ENCODE measurements at regions not wholly inside any gene's neighbourhood (a gene's known extent, or its start where the extent isn't known, plus 50 kb on each side); places are given as distances from the start of the nearest gene placed in this dataset.
"Not testable (repeated sequence)": the region's sequence is repeated elsewhere in the genome, so short reads cannot be mapped to it uniquely, and the experiment has no call there.

DNA sequence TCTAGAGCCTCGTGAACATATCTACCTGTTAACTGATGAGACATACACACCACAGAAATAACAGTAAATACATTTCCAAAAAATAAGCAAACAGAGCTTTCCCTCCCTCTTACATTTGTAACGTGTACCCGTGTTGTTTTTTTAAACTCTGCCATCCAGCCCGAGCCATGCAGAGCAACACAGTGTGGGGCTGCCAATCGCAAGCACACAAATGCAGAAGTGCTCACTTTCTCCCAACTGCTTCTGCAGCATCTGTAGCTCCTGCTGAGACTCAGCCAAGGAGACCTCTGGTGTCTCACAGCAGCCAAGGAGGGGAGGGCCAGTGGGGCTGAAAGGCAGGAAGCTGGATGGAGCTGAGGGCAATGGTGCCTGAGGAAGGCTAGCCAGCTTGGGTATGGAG, 94.4 kb downstream of the NBPF8 start:
- H3K4me2 ChIP-seq (ENCODE audit: low read depth, low read length, poor library complexity, severe bottlenecking); H3K9me2 ChIP-seq (replicated peaks; ENCODE audit: insufficient read depth, low read length); H3K9me3 ChIP-seq (ENCODE audit: insufficient read depth, low read length); H2AFZ ChIP-seq (ENCODE audit: low read depth, low read length, severe bottlenecking); H3K36me3 ChIP-seq (ENCODE audit: low read length); H3K9ac ChIP-seq (ENCODE audit: low read length); H3K79me2 ChIP-seq (ENCODE audit: insufficient read depth, low read length); H3K27me3 ChIP-seq (ENCODE audit: low read length); H3F3A ChIP-seq (ENCODE audit: insufficient read depth); H3K27ac ChIP-seq (ENCODE audit: low read depth, low read length); H4K20me1 ChIP-seq (ENCODE audit: low read depth, low read length); H3K4me3 ChIP-seq (ENCODE audit: insufficient read depth, low read length, poor library complexity, severe bottlenecking): not testable (repeated sequence)

DNA sequence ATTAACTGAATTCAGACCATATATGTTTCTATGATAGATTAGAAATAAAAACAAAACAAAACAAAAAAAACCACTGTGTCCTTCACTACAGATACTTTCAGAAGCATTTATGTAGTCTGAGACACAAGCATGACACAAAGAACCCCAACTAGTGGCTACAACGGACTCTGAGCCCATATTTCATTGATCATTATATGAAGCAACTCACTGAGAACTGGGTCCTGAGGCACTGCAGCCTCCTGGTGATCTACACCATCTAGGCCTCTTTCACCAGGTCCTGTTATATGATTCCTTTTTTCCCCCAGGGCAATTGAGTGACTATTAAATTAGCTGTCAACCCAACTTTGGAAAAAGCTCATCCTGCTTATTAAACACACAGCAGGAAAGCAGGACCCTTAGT, 98.3 kb downstream of the NBPF8 start:
- H3K4me3 ChIP-seq (ENCODE audit: insufficient read depth, low read length, poor library complexity, severe bottlenecking); H3K9me3 ChIP-seq (ENCODE audit: insufficient read depth, low read length); H3F3A ChIP-seq (ENCODE audit: insufficient read depth); H3K27ac ChIP-seq (ENCODE audit: low read depth, low read length); H3K27me3 ChIP-seq (ENCODE audit: low read length); H3K79me2 ChIP-seq (ENCODE audit: insufficient read depth, low read length); H4K20me1 ChIP-seq (ENCODE audit: low read depth, low read length); H3K4me2 ChIP-seq (ENCODE audit: low read depth, low read length, poor library complexity, severe bottlenecking); H2AFZ ChIP-seq (ENCODE audit: low read depth, low read length, severe bottlenecking); H3K36me3 ChIP-seq (ENCODE audit: low read length); H3K9me2 ChIP-seq (replicated peaks; ENCODE audit: insufficient read depth, low read length); H3K9ac ChIP-seq (ENCODE audit: low read length): not testable (repeated sequence)

DNA sequence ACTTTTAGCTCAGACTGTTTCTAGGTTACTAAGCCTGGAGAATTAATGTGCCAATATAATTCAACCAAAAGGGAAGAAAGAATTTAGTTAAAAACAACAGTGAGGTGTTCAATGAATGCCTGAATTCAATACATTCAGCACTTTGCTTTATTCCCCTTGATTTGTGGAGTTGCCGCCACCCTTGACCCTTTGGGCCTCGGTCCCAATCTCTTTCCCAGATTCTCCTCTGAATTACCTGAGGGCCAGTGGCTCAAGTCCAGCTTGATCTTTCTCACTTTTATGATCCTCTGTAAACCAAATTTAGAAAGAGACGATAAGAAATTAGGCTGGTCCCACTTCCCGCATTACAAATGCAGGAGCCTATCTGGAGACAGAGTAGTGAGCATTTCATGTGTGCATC, 98.7 kb downstream of the NBPF8 start:
- not testable (repeated sequence) for H3K9me3 ChIP-seq (ENCODE audit: insufficient read depth, low read length); H3K27me3 ChIP-seq (ENCODE audit: low read length); H3K36me3 ChIP-seq (ENCODE audit: low read length); H3F3A ChIP-seq (ENCODE audit: insufficient read depth); H4K20me1 ChIP-seq (ENCODE audit: low read depth, low read length); H3K27ac ChIP-seq (ENCODE audit: low read depth, low read length); H3K4me2 ChIP-seq (ENCODE audit: low read depth, low read length, poor library complexity, severe bottlenecking); H3K9me2 ChIP-seq (replicated peaks; ENCODE audit: insufficient read depth, low read length); H3K9ac ChIP-seq (ENCODE audit: low read length); H2AFZ ChIP-seq (ENCODE audit: low read depth, low read length, severe bottlenecking); H3K4me3 ChIP-seq (ENCODE audit: insufficient read depth, low read length, poor library complexity, severe bottlenecking); H3K79me2 ChIP-seq (ENCODE audit: insufficient read depth, low read length)

DNA sequence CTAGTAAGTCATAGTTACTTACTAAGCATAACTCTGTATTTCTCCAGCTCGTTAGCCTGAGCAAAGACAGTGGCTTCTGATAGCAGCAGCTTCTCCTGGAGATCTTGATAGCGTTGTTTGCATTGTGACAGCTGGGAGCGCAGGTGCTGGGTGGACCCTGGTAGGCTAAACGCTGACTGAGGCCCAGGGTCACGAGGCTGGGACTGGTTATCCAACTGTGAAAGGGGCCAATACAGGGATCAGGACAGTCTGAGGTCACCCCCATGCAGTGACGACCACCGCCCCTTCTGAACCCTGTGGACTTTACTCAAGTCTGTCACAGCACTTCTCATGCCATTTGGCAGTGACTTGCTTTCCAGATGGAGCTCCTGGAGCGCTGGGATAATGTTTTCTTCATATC, 104.4 kb downstream of the NBPF8 start:
- not testable (repeated sequence) for H3K4me2 ChIP-seq (ENCODE audit: low read depth, low read length, poor library complexity, severe bottlenecking); H3K27me3 ChIP-seq (ENCODE audit: low read length); H3F3A ChIP-seq (ENCODE audit: insufficient read depth); H3K9ac ChIP-seq (ENCODE audit: low read length); H3K36me3 ChIP-seq (ENCODE audit: low read length); H3K79me2 ChIP-seq (ENCODE audit: insufficient read depth, low read length); H3K27ac ChIP-seq (ENCODE audit: low read depth, low read length); H3K9me3 ChIP-seq (ENCODE audit: insufficient read depth, low read length); H3K4me3 ChIP-seq (ENCODE audit: insufficient read depth, low read length, poor library complexity, severe bottlenecking); H2AFZ ChIP-seq (ENCODE audit: low read depth, low read length, severe bottlenecking); H4K20me1 ChIP-seq (ENCODE audit: low read depth, low read length); H3K9me2 ChIP-seq (replicated peaks; ENCODE audit: insufficient read depth, low read length)

DNA sequence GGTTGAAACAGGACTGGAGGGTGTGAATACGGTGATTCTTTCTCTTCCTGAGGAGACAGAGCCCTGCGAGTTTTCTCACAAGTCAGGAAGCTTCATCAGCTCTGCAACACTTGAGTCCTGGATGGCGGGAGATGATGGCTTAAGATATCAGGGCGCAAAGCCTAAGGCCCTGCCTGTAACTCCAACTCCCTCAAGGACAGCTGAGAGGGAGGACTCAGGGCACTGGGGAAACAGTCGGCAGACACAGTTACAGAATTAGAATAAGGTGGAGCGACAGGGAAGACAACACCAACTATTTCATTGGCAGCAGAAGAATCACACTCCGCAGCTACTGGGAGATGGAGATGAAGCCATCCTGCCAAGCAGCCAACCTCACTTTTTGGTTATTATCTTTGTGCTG, 109.6 kb downstream of the NBPF8 start:
- not testable (repeated sequence) for H3F3A ChIP-seq (ENCODE audit: insufficient read depth); H3K36me3 ChIP-seq (ENCODE audit: low read length); H3K4me3 ChIP-seq (ENCODE audit: insufficient read depth, low read length, poor library complexity, severe bottlenecking); H4K20me1 ChIP-seq (ENCODE audit: low read depth, low read length); H3K9me2 ChIP-seq (replicated peaks; ENCODE audit: insufficient read depth, low read length); H3K27ac ChIP-seq (ENCODE audit: low read depth, low read length); H3K9me3 ChIP-seq (ENCODE audit: insufficient read depth, low read length); H3K79me2 ChIP-seq (ENCODE audit: insufficient read depth, low read length); H3K4me2 ChIP-seq (ENCODE audit: low read depth, low read length, poor library complexity, severe bottlenecking); H3K27me3 ChIP-seq (ENCODE audit: low read length); H2AFZ ChIP-seq (ENCODE audit: low read depth, low read length, severe bottlenecking); H3K9ac ChIP-seq (ENCODE audit: low read length)

DNA sequence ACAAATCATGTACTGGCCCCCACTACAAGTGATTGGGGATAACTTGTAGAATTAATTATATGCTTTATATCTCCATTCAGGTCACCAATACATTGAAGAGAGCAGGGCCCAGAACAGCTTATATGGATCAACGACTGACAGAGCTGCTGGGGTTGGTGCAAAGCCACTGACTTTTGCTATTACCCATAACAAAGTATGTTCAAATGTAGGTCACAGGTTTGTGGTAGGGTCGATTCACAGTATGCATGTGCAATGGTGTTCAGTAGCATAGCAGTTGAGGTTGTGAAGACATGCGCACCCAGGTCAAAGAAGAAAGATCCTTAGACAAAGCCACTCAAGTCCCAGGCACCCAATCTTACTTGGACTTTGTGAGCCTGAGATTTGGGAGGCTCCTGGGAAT, 110.6 kb downstream of the NBPF8 start:
- not testable (repeated sequence) for H4K20me1 ChIP-seq (ENCODE audit: low read depth, low read length); H3K27me3 ChIP-seq (ENCODE audit: low read length); H2AFZ ChIP-seq (ENCODE audit: low read depth, low read length, severe bottlenecking); H3K9me2 ChIP-seq (replicated peaks; ENCODE audit: insufficient read depth, low read length); H3F3A ChIP-seq (ENCODE audit: insufficient read depth); H3K9ac ChIP-seq (ENCODE audit: low read length); H3K9me3 ChIP-seq (ENCODE audit: insufficient read depth, low read length); H3K4me2 ChIP-seq (ENCODE audit: low read depth, low read length, poor library complexity, severe bottlenecking); H3K79me2 ChIP-seq (ENCODE audit: insufficient read depth, low read length); H3K4me3 ChIP-seq (ENCODE audit: insufficient read depth, low read length, poor library complexity, severe bottlenecking); H3K27ac ChIP-seq (ENCODE audit: low read depth, low read length); H3K36me3 ChIP-seq (ENCODE audit: low read length)

DNA sequence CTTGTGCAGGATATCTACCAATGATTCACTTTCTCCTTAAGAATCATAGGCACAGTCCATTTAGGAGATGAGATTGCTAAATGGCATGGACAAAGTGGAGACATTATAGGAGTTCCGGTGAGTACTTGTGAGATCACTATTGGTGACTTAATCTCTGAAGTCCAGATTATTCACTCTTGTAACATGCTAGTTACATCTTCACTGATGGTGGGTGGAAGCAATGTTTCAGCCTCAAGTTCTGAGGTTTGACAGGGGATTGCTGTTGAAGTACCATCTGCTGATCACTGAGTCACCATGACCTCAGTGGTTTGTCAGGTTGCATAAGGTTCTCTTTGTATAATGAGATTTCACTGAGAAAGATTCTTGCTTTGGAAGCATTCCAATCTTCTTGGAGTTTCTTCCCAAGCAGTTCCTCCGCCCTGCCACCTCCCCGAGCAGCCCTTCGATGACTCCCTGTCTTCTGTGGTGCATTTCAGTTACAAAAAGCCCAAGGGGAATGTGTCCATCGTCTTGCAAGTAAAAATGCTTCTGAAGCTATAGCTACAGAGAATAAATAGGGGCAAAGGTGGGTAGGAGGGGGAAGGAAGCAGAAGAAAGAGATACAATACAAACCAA, 114.7 kb downstream of the NBPF8 start:
- H2AFZ ChIP-seq (ENCODE audit: low read depth, low read length, severe bottlenecking); H3K36me3 ChIP-seq (ENCODE audit: low read length); H3K27me3 ChIP-seq (ENCODE audit: low read length); H3K9me3 ChIP-seq (ENCODE audit: insufficient read depth, low read length); H3K27ac ChIP-seq (ENCODE audit: low read depth, low read length); H3K4me2 ChIP-seq (ENCODE audit: low read depth, low read length, poor library complexity, severe bottlenecking); H3K4me3 ChIP-seq (ENCODE audit: insufficient read depth, low read length, poor library complexity, severe bottlenecking); H3F3A ChIP-seq (ENCODE audit: insufficient read depth); H3K9ac ChIP-seq (ENCODE audit: low read length); H4K20me1 ChIP-seq (ENCODE audit: low read depth, low read length); H3K9me2 ChIP-seq (replicated peaks; ENCODE audit: insufficient read depth, low read length); H3K79me2 ChIP-seq (ENCODE audit: insufficient read depth, low read length): not testable (repeated sequence)

DNA sequence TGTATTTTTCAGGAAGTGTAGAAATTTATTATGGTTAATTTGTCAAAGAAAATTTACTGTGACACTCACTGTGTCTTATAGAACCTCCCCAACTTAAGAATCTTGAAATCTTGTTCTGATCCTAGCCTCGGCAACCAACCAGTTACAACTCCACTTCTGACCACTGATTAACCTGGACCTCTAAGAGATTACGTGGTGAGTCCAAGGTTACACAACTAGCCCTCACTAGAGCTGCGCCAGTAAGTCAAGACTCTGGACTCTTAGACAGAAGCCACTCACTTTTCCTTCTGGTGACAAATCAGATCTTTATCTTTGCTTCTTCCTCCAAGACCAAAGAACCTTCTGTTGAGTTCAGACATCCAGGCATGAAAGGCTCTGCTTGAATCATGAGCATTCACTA, 116.6 kb downstream of the NBPF8 start:
- not testable (repeated sequence) for H3K27ac ChIP-seq (ENCODE audit: low read depth, low read length); H3K9me3 ChIP-seq (ENCODE audit: insufficient read depth, low read length); H4K20me1 ChIP-seq (ENCODE audit: low read depth, low read length); H3K36me3 ChIP-seq (ENCODE audit: low read length); H3K9ac ChIP-seq (ENCODE audit: low read length); H2AFZ ChIP-seq (ENCODE audit: low read depth, low read length, severe bottlenecking); H3K4me2 ChIP-seq (ENCODE audit: low read depth, low read length, poor library complexity, severe bottlenecking); H3K4me3 ChIP-seq (ENCODE audit: insufficient read depth, low read length, poor library complexity, severe bottlenecking); H3K79me2 ChIP-seq (ENCODE audit: insufficient read depth, low read length); H3K27me3 ChIP-seq (ENCODE audit: low read length); H3F3A ChIP-seq (ENCODE audit: insufficient read depth); H3K9me2 ChIP-seq (replicated peaks; ENCODE audit: insufficient read depth, low read length)

Data from SU-DHL-6 (cell line).